Muscle of leg (tissue), 3 donors: ENCODE measurements at regions not wholly inside any gene's neighbourhood (a gene's known extent, or its start where the extent isn't known, plus 50 kb on each side); places are given as distances from the start of the nearest gene placed in this dataset.
"Not testable (repeated sequence)": the region's sequence is repeated elsewhere in the genome, so short reads cannot be mapped to it uniquely, and the experiment has no call there.

Experiments
- DNase-seq: peaks from one replicate; pipeline ENCODE4 v3.0.0; 2013
- H3K27ac ChIP-seq: one replicate; pipeline ENCODE4 v1.5.1; 2013; ENCODE audit warnings: mild to moderate bottlenecking, low read length, control low read depth
- H3K27me3 ChIP-seq: one replicate; pipeline ENCODE4 v1.6.1; 2013; ENCODE audit warnings: low read length; ENCODE audit not compliant: control insufficient read depth, insufficient read depth
- H3K36me3 ChIP-seq: one replicate; pipeline ENCODE4 v1.6.1; 2013; ENCODE audit warnings: low read length; ENCODE audit not compliant: control insufficient read depth, insufficient read depth
- H3K4me1 ChIP-seq: one replicate; pipeline ENCODE4 v1.6.1; 2013; ENCODE audit warnings: low read length; ENCODE audit not compliant: control insufficient read depth, insufficient read depth
- H3K4me3 ChIP-seq: one replicate; pipeline ENCODE4 v1.5.1; 2013; ENCODE audit warnings: low read length, control low read depth
- H3K9me3 ChIP-seq: replicated peaks from 2 replicates; pipeline ENCODE4 v1.6.1; 2013; ENCODE audit warnings: low read depth, low read length; ENCODE audit not compliant: control insufficient read depth
- WGBS: methylation state at CpG from one replicate; pipeline ENCODE4 v1.1.5; 2013; ENCODE audit warnings: missing lambda C conversion rate; ENCODE audit not compliant: insufficient coverage; 5-methylcytosine and 5-hydroxymethylcytosine counted together

GRCh38 chr13:104525467-104525866 is 1459.2 kb upstream of the SLC10A2 start:
- H3K36me3 ChIP-seq, result no peaks in the 10 kb centered on the region
- whole genome bisulfite sequencing, result 80% methylated on average over 5 of the region's 5 CpGs
- H3K4me3 ChIP-seq, result no peak overlapping the region
- peaks cover 8% of the 10 kb centered on the region for H3K9me3 ChIP-seq
- H3K4me1 ChIP-seq, result no peaks in the 10 kb centered on the region
- no peak overlapping the region for H3K27ac ChIP-seq
- H3K27me3 ChIP-seq, result no peaks in the 10 kb centered on the region
- no peak for DNase-seq

DNA sequence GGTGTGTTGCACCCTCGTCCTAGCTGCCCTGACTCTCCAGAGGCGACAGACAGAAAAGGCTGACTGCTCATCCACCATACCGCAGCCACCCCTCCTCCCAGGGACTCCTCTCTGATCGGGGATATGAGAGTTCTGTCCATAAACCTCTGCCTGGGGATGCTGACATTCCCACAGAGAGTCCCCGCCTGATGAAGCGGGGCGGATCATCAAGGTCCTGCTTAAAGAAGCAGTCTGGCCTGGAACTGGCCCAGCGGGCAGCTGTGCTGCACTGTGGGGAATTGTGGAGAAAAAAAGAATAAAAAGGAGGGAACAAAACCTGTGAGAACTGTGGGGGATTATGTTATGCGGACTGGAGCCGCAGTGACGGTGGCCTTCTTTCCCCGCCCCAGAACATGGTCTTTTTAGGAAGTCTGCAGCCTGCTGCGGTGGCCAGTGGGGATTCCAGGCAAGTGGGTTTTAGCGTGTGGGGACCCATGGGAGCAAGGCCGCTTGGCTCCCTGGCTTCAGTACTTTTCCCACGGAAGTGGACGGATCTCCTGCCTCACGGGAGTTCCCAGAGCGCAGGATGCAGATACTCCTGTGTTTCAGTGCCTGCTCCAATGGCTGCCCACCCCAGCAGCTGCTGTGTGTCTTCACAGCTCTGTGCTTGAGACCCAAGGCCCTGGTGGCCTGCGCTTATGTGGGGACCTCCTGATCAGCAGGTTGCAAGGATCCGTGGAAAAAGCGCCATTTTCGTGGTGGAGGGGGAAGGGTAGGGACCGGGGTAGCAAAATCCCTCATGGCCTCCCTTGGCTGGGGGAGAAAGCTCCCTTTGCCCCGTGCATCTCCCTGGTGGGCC is 1456.2 kb upstream of the SLC10A2 start:
- no peak overlapping the region for H3K27ac ChIP-seq
- no peaks in the 10 kb centered on the region for H3K27me3 ChIP-seq
- H3K36me3 ChIP-seq, result no peaks in the 10 kb centered on the region
- 89% methylated on average over 21 of the region's 25 CpGs for WGBS
- peaks cover 11% of the 10 kb centered on the region for H3K9me3 ChIP-seq
- no peak overlapping the region for H3K4me3 ChIP-seq
- peak; percentile 17 for DNase-seq
- no peaks in the 10 kb centered on the region for H3K4me1 ChIP-seq

- no peaks in the 10 kb centered on the region for H3K27me3 ChIP-seq
- H3K36me3 ChIP-seq, result no peaks in the 10 kb centered on the region
- H3K27ac ChIP-seq, result no peak overlapping the region
- 93% methylated on average over 2 of the region's 2 CpGs for WGBS
- no peak for DNase-seq
- H3K4me3 ChIP-seq, result no peak overlapping the region
- no peaks in the 10 kb centered on the region for H3K9me3 ChIP-seq
- H3K4me1 ChIP-seq, result no peaks in the 10 kb centered on the region
Measured at GRCh38 chr13:104510422-104510821, 1444.2 kb upstream of the SLC10A2 start.

DNA sequence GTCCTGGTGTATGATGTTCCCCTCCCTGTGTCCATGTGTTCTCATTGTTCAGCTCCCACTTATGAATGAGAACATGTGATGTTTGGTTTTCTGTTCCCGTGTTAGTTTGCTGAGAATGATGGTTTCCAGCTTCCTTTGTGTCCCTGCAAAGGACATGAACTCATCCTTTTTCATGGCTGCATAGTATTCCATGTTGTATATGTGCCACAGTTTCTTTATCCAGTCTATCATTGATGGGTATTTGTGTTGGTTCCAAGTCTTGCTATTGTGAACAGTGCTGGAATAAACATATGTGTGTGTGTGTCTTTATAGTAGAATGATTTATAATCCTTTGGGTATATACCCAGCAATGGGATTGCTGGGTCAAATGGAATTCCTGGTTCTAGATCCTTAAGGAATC is 1427.3 kb upstream of the SLC10A2 start:
- H3K27me3 ChIP-seq, DNase-seq, H3K4me3 ChIP-seq, H3K27ac ChIP-seq, H3K4me1 ChIP-seq, H3K36me3 ChIP-seq, H3K9me3 ChIP-seq: not testable (repeated sequence)
- 67% methylated on average over 1 of the region's 1 CpG for WGBS

GRCh38 chr13:104491916-104492315 is 1425.7 kb upstream of the SLC10A2 start:
- H3K36me3 ChIP-seq, result no peaks in the 10 kb centered on the region
- no CpG with 5 or more reads among the region's 5 CpGs for WGBS

DNA sequence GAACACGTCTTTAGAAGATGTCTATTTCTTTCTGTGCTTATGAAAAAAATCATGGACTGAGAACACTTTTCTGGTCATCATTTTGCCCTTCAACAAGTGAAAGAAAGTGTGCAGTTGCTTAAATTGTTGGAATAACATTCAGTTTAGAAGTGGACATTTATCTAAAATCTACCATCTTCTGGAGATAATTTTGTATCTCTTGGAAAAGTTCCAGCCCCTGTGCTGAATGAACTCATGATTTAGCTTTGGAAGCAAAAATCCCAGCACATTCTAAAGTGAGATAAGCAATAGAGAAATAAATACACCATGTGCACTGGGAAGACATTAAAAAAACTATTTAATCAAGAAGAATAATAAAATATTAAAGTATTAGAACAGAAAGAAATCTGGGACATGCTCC is 1420.8 kb upstream of the SLC10A2 start:
- no peaks in the 10 kb centered on the region for H3K36me3 ChIP-seq
- H3K9me3 ChIP-seq, result no peaks in the 10 kb centered on the region
- H3K4me3 ChIP-seq, result no peak overlapping the region
- no peaks in the 10 kb centered on the region for H3K27me3 ChIP-seq
- H3K4me1 ChIP-seq, result no peaks in the 10 kb centered on the region
- no peak overlapping the region for H3K27ac ChIP-seq
- WGBS, result no CpG with 5 or more reads among the region's 1 CpG
- no peak for DNase-seq

More at GRCh38 chr13:104491916-104492315, 1425.7 kb upstream of the SLC10A2 start:
- Histone ChIP-seq H3K27me3 (no peaks in the 10 kb centered on the region), H3K9me3 (no peaks in the 10 kb centered on the region), H3K4me1 (no peaks in the 10 kb centered on the region), H3K4me3 (no peak overlapping the region), H3K27ac (no peak overlapping the region)
- no peak for DNase-seq

DNA sequence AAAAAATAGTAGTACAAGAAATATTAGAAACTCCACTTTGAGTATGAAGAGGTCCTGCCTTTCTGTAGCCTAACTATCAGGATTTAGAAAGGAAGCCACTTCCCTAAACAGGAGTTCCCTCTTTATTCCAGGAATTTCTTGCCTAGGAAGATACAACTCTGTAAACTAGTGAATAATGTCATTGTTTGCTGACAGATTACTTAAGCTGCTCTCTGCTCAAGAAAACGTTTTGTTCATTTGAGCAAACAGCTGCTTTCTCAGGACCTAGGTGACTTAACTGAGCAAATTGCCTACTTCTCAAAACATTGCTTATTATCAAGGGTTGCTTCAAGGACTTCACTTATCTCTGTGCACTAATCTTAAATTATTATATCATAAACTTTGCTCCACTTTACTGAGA is 1419.4 kb upstream of the SLC10A2 start:
- WGBS, result no CpG with 5 or more reads among the region's 1 CpG
- H3K4me3 ChIP-seq, result no peak overlapping the region
- H3K36me3 ChIP-seq, result no peaks in the 10 kb centered on the region
- H3K4me1 ChIP-seq, result no peaks in the 10 kb centered on the region
- no peaks in the 10 kb centered on the region for H3K9me3 ChIP-seq
- no peaks in the 10 kb centered on the region for H3K27me3 ChIP-seq
- no peak overlapping the region for H3K27ac ChIP-seq
- no peak for DNase-seq

DNA sequence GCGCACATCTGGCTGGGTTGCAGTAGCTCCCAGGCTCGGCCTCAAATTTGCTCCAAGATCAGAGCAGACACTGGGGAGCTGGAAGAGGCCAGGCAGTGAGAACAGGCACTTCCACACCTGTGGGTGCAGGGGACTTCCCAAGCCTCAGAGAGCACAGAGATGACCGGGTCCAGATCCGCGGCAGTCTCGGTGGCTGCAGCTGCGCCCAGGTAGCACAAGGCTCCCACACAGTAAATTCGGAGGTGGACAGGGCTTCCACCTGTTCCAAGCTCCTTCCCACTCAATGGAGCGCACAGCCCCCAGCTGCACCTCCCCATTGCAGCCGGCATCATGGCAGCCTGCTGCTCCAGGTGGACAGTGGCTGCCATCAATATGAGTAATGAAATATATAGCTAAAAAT is 1417.4 kb upstream of the SLC10A2 start:
- no peaks in the 10 kb centered on the region for H3K36me3 ChIP-seq
- H3K4me3 ChIP-seq, result no peak overlapping the region
- no peaks in the 10 kb centered on the region for H3K4me1 ChIP-seq
- no peak for DNase-seq
- no peaks in the 10 kb centered on the region for H3K27me3 ChIP-seq
- WGBS, result 90% methylated on average over 8 of the region's 10 CpGs
- no peak overlapping the region for H3K27ac ChIP-seq
- H3K9me3 ChIP-seq, result no peaks in the 10 kb centered on the region

- DNase-seq, result no peak
- Histone ChIP-seq H3K9me3 (no peaks in the 10 kb centered on the region), H3K4me1 (no peaks in the 10 kb centered on the region), H3K36me3 (no peaks in the 10 kb centered on the region), H3K27me3 (no peaks in the 10 kb centered on the region), H3K27ac (no peak overlapping the region), H3K4me3 (no peak overlapping the region)
- WGBS, result no CpG with 5 or more reads among the region's 2 CpGs
Measured at GRCh38 chr13:104477261-104477660, 1411.0 kb upstream of the SLC10A2 start.

DNA sequence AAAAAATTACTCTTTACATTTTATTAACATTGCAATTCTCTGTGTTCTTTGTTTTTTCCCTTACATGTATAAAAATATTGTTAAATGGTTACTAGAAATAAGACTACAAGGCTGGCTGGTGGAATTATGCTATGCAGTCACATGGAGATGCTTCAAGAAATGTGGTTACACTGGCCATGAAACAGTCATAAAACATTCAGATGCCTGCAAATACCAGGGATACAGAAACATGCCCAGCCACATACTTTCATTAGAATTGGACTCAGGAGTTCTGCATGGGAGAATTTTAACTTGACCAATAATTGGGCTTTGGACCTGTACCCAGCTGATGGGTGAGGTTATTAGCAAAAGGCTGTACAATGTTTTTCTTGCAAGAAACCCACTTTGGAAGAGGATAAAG is 1407.7 kb upstream of the SLC10A2 start:
- Histone ChIP-seq H3K4me3 (no peak overlapping the region), H3K36me3 (no peaks in the 10 kb centered on the region), H3K27me3 (no peaks in the 10 kb centered on the region), H3K4me1 (no peaks in the 10 kb centered on the region), H3K27ac (no peak overlapping the region), H3K9me3 (no peaks in the 10 kb centered on the region)
- no peak for DNase-seq

DNA sequence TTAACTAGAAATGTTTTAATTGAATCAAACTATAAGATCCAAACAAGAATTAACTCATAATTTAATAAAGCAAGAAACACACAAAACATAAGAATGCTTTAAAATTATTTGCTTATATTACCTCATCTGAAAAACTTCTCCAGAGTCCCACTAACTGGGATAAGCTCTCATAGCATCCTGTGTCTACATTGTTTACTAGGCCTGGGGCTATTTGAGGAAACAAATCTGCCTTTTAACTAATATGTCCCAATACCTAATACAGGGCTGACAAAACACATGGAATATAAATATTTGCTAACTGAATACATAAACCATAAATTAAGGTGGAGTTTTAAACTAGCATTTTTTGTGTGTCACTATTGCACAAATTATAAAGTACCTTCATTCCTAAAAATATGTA is 1399.8 kb upstream of the SLC10A2 start:
- DNase-seq, result no peak
- Histone ChIP-seq H3K9me3 (no peaks in the 10 kb centered on the region), H3K4me1 (no peaks in the 10 kb centered on the region), H3K4me3 (no peak overlapping the region), H3K27ac (no peak overlapping the region), H3K27me3 (no peaks in the 10 kb centered on the region), H3K36me3 (no peaks in the 10 kb centered on the region)
